Neural cell (in vitro differentiated cells): ENCODE measurements at regions not wholly inside any gene's neighbourhood (a gene's known extent, or its start where the extent isn't known, plus 50 kb on each side); places are given as distances from the start of the nearest gene placed in this dataset.

Experiments used
- EP300 ChIP-seq: fragments of 450-650 bp; conservative IDR thresholded peaks from 2 replicates; pipeline ENCODE4 v1.6.1; 2014; ENCODE audit warnings: antibody characterized with exemption, mild to moderate bottlenecking, moderate library complexity; ENCODE audit not compliant: poor library complexity, severe bottlenecking
- EZH2 ChIP-seq: fragments of 200-600, 300-800 bp; shearing (Covaris generic), sonication (generic); IDR thresholded peaks from 2 replicates; pipeline ENCODE4 v1.6.1; 2014; ENCODE audit warnings: antibody characterized with exemption, low read length, borderline replicate concordance, mild to moderate bottlenecking; ENCODE audit not compliant: insufficient read depth, poor library complexity, severe bottlenecking
- MXI1 ChIP-seq: fragments of 450-650 bp; conservative IDR thresholded peaks from 2 replicates; pipeline ENCODE4 v1.6.1; 2014; ENCODE audit warnings: antibody characterized with exemption, mild to moderate bottlenecking; ENCODE audit not compliant: poor library complexity, severe bottlenecking
- POLR2AphosphoS5 ChIP-seq: IDR thresholded peaks from 2 replicates; pipeline ENCODE4 v1.6.1; 2012
- RAD21 ChIP-seq: fragments of 450-650 bp; conservative IDR thresholded peaks from 2 replicates; pipeline ENCODE4 v1.6.1; 2014; ENCODE audit warnings: antibody characterized with exemption, mild to moderate bottlenecking, moderate library complexity
- REST ChIP-seq: IDR thresholded peaks from 2 replicates; pipeline ENCODE4 v1.6.1; 2012; ENCODE audit warnings: borderline replicate concordance
- SMC3 ChIP-seq: fragments of 450-650 bp; conservative IDR thresholded peaks from 2 replicates; pipeline ENCODE4 v1.6.1; 2014; ENCODE audit warnings: antibody characterized with exemption, mild to moderate bottlenecking, moderate library complexity; ENCODE audit not compliant: poor library complexity
- TAF1 ChIP-seq: IDR thresholded peaks from 2 replicates; pipeline ENCODE4 v1.6.1; 2012; ENCODE audit warnings: low read depth
- TF ChIP-seq, protein P1 (sequence below): fragments of 450-650 bp; IDR thresholded peaks from 2 replicates; pipeline ENCODE4 v1.5.1; 2014; ENCODE audit warnings: antibody characterized with exemption, mild to moderate bottlenecking, moderate library complexity; ENCODE audit not compliant: poor library complexity, severe bottlenecking

DNA sequence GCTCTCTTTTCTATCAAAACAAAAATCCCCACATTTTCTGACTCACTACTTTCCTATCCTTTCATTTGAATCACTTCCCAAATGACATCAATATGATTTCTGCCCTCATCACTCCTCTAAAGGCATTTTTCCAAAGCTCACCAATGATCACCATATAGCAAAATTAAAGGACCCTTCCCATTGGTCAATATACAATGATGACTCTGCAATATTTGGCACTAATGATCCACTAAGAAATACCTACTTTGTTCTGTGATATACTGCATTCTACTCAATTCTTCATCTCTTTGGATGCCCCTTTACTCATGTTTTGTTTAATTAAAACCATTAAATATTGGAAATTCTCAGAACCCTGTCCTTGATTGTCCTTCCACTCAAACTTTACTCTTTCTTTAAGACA is 200.3 kb upstream of the PTCHD4 start:
- TF ChIP-seq, protein P1, sequence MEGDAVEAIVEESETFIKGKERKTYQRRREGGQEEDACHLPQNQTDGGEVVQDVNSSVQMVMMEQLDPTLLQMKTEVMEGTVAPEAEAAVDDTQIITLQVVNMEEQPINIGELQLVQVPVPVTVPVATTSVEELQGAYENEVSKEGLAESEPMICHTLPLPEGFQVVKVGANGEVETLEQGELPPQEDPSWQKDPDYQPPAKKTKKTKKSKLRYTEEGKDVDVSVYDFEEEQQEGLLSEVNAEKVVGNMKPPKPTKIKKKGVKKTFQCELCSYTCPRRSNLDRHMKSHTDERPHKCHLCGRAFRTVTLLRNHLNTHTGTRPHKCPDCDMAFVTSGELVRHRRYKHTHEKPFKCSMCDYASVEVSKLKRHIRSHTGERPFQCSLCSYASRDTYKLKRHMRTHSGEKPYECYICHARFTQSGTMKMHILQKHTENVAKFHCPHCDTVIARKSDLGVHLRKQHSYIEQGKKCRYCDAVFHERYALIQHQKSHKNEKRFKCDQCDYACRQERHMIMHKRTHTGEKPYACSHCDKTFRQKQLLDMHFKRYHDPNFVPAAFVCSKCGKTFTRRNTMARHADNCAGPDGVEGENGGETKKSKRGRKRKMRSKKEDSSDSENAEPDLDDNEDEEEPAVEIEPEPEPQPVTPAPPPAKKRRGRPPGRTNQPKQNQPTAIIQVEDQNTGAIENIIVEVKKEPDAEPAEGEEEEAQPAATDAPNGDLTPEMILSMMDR = no peak
- TF ChIP-seq EZH2 (no peak), POLR2AphosphoS5 (no peak), TAF1 (no peak), RAD21 (no peak), REST (no peak), MXI1 (no peak), SMC3 (no peak), EP300 (no peak)
